HG02981 (cell line): ENCODE measurements at regions not wholly inside any gene's neighbourhood (a gene's known extent, or its start where the extent isn't known, plus 50 kb on each side); places are given as distances from the start of the nearest gene placed in this dataset.
"Not testable (repeated sequence)": the region's sequence is repeated elsewhere in the genome, so short reads cannot be mapped to it uniquely, and the experiment has no call there.

Experiments used
- ATAC-seq: cut with Tn5 transposase; IDR thresholded peaks from one replicate; pipeline ENCODE4 v1.9.1; 2021; ENCODE audit warnings: mild to moderate bottlenecking, moderate library complexity; ENCODE audit not compliant: unreplicated experiment

DNA sequence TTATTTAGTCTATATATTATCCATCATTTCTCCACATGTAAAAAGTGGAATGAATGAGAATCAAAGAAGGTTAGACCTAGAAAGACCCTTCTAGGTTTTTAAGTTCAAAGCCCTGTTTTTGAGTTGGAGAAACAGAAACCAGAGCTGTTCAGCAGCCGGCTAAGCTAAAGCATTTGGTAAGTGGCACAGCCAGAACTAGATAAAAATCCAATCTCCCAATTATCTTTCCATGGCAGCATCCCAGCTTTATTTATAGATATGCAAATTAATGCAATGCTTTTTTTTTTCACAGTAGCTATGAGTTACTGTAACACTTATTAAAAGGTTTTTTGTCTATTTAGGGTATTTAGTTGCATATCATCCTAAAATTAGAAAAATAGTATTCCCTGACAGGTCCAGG lies 85.1 kb downstream of the NIBAN1 start:
- ATAC-seq = no peak

DNA sequence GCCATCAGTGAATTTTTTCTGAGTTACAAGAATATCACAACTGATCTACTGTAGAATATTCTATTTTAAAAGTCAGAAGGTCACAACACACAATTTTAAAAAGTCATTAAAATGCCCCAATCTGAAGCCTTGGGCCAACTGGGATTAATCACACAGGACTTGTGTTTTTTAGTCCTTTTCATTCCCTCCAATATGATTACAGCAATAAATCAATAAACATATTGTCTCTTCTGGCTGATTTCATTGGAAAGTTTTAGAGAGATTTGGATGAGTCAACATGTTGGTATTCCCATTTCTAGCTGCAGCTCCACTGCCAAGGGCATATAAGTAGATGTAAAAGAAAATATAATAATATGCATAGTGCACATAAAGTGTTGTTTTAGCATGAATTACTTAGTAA lies 85.8 kb downstream of the NIBAN1 start:
- ATAC-seq = no peak

DNA sequence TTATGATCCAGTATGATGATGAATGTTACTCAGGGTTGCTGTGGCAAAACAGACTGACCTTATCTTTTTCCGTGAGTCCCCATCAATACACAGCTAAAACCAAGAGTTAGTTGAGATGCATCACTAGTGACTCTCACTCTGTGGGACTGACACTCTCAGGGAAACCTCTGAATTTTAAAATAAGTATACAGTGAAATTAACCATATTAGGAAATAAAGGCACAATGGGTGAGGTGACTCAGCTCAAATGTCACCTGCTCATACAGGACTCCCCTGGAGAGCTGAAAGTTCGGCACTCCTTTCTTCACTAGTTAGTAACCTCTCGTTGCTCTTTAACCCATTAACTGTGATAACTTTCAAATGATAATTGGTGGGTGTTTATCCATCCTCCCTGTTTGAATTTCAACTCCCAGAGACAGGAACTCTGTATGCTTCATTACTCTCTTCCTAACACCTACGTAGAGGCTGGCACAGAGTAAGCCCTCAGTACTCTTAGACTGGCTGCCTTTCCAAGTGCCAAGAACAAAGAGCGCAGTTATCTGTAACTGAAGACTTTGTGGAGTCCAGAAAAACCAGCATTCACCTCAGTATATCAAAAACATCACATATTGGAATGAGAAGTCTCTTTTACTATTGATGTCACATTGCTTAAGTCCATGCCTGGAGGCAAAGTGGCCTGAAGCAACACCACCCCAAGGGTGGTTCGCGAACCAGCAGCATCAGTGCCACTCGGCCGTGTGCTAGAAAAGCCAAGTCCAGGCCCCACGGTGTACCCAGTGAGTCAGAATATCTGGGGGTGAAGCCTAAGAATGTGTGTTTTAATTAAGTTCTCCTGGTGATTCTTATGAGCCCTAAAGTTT lies 91.1 kb downstream of the NIBAN1 start:
- ATAC-seq = no peak

DNA sequence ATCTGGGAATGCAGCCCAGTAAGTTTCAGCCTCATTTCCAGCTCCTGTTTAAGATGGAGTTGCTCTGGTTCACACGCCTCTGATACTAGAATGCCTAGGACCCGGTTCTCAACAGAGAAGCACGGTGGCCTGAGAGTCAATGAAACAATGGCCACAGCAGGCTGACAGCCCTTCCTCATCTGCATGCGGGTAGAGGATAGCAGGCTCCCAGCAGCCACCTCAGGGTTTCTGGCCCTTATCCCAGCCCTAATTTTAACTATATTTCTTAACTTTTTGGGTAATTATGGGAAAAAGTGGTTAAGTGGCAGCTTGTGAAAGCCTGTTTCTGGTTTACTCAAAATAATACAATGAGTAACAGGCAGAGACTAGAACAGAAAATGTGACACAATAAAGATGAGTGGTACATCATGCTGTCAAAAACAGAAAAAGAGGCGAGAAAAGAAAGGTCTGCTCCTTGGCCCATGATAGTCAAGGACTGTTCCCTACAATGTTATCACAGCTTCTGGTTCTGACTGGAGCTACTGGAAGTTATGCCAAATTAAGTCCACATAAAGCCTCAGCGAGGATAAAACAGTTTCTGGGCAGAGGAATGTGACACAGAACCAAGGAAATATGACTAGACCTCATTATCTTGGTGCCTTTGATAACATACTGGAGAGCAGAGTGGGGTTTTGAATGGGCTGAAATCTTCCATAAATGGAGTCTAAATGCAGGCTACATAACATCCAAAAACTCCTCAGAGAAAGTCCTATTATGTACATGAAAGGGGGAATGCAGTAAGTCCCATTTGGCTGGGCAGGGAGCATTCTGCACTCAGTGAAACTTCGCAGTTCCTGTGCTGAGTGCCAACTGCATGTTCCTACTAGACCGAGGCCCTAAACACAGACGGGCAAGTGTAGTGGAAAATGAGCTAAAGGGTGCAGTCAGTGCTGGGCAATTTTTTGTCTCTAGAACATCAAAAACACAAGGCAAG lies 92.1 kb downstream of the NIBAN1 start:
- ATAC-seq = peak; percentile 40

DNA sequence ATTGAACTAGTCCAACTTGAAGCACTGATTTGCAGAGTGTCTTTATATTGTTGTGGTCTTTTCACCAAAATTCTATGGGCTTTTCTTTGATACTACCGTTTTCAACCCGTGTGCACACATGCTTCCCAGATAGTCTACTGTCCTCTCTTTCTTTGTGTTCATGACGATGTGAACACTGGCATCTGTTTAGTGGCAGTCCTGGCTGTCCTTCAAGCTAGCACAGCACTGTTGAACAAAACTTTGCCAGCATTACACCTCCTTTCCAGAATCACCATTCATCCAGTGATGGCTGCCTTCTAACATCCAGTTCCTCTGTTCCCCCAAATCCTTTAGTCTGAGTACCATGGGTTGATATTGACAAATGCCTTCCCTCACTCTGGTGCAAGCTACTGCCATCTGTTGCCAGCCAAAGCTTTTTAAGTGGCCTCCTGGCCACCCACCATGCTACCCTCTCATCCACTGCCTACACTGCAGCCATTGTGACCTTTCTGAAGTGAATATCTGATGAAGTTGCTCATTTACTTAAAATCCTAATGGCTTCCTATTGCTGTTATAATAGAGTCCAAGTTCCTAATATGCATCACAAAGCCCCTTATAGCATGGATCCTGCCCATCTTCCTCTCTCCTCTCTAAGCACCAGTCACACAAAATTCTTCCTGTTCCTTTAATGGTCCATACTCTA lies 94.3 kb downstream of the NIBAN1 start:
- ATAC-seq = no peak

DNA sequence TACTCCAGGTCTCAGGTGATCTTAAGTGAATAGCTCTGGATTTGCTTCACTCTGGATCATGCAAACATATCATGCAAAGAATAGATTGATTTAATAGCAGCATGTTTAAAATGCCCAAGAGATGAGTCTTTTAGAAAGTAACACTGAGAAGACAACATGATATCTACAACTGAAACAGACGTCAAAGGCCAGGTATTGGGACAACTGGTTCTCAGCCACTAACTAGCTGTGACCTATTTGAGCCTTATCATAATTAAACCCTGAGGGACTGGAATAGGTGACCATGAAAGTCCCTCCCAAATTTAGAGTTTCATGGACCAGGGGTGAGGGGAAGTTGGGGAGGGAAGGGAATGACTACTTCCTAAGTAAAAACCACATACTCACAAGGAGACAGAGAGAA lies 95.7 kb downstream of the NIBAN1 start:
- ATAC-seq = no peak

DNA sequence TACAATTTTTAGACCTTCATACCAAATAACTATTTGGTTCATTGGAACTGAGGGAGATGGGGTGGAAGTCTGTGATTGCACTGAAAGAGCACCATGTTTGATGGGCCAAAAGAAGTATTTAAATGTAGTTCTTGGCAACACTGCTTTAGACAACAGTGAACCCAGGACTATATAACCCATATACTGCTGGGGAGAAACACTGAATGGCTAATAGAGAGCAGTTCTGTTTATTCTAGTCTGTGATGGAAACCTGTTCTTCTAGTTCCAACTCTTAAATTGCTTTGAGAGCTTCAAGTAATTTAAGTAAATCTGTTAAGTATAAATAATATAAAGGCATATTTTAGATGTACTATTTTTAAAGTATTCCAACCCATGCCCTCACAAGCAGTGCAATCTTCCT lies 96.3 kb downstream of the NIBAN1 start:
- no peak for ATAC-seq

DNA sequence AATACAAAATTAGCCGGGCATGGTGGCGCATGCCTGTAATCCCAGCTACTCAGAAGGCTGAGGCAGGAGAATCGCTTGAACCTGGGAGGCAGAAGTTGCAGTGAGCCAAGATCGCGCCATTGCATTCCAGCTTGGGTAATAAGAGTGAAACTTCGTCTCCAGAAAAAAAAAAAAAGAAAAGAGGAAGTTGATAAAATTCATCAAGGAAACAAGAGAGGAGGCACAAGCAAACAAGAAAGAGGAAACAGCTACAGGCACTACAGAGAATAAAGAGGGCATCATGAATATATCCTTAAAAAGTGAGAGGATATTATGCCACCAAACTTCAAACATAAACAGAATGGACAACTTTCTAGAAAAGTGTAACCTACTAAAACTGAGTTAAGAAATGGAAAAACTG lies 98.3 kb downstream of the NIBAN1 start:
- ATAC-seq = not testable (repeated sequence)

DNA sequence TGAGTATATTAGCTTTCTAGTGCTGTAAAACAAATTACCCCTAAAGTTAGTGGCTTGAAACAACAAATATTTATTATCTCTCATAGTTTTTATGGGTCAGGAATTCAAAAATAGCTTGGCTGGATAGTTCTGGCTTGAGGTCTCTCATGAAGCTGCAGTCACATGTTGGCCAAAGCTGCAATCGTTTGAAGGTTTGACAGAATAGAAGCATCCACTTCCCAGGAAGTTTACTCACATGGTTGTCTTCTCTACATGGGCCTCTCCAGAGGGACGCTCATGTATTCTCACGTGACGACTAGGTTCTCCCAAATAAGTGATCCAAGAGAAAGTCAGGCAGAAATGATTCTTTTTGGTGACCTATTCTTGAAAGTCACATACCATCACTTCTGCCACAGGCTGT lies 99.1 kb downstream of the NIBAN1 start:
- no peak for ATAC-seq

DNA sequence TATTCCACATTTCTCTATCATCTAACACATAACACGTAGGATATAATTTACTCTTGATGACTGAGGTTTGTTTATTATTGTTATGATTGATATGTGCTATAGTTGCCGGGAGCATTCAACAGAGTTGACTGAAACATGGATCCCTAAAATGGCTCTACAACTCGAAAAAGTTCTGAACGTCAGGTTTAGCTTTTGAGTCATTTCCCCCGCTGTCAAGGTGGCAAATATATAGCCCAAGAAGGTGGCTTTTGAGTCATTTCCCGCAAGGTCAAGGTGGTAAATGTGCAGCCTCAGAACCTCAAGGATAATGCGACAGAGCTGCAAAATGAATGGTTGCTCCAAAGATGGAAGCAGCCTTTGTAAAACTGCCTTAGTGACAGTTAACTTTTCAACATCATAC lies 104.0 kb downstream of the NIBAN1 start:
- ATAC-seq = no peak

DNA sequence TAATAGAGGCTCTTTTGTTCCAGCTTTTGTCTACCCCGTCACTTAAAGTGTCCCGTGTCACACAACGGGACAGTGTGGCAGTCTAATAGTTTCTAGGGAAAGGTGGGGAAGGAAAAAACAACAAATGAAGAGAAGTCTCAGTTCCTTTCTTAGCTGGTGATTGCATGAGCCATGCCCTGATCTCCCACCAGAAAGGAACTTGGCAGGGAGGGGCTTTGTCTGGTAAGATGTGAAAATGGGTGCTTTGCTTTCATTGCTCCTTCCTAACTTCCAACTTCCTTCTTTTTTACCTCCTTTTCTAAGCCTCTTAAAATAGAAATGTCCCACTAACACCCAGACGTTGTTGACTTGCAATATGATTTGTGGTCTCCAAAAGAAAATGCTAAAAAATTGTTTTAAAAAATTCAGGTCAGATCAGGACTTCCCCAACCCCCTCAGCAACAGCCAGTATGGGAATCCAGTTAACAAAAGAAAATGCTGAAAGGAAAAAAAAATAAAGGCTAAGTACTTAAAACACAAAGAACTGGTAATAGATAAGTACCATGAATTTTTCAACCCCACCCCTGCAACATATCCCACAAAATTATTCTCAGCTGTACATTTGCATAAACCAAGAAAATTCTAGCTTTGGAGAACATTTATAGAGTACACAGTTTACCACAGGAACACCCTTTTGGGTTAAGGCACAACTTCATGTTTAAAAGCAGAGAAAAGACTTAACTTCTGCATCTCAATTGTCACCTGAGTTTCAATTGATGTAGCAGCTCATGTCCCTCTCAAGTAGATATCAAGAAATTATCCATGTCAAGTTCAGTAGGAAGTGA lies 106.2 kb downstream of the NIBAN1 start:
- ATAC-seq = no peak

DNA sequence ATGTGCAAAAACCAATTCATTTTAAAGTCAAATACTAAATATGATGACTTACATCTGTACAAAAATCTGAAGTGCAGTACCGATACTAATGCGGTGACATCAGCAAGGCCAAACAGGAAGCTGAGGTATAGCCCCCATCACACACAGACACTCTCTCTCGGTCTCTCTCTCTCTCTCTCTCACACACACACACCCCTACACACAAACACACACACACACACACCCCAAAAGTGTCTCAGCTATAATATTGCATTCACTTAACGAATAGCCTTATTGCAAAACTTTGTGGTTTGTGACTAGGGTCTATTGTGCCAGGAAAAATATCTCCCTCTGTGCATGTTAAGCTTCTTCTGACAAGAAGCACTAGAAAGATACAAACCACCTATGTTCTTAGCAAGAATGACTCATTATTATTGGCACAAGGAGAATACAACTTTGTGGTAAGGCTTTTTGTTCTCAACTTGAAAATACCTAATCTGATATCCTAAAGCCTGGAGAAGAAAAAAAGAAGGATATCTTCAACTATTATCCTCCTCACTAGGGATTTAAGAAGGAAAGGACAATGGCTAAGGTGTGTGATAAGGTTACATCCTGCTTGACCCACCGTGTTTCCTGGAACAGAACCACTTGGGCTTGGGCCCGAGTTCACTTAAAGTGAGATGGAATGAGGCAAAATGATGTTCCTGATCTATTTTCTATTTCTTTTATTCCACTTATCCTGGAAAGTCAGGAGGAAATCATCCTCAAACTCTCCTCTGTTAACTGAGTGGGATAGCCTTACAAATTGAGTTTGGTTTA lies 107.1 kb downstream of the NIBAN1 start:
- peak; percentile 92 for ATAC-seq

DNA sequence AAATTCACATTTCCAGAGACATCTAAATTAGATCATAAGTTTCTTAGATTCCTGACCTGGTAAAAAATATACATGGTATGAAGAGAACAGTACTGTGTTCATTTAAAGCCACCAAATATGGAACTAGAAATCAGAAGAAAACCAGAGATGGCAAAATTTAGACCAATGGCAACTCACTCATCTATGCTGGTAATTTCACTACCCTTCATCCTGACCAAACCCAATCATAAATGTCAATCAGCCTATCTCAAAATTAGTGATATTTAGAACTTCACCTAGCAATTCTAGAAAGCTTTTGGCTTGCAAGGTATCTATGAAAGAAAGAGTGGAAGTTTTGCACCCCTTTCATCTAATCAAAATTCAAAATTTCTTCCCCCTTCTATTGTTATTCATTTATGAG lies 107.7 kb downstream of the NIBAN1 start:
- peak; percentile 23 for ATAC-seq

DNA sequence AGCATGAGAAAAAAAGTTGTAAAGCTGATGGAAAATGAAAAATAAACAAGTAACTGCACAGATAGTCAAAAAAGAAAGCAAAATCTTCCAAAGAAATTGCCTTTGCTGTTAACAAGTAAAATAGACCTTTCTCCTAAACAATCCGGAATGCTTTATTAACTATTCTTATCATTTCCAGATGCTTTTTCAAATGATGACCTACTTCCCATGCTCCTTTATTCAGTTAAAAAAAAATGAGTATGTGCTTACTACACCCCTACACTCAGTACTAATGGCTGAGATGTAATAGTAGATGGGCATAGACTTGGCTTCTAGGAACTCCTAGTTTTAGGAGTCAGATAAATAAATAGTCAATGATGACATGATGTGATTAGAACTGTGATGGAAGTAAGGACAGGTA lies 108.5 kb downstream of the NIBAN1 start:
- no peak for ATAC-seq

DNA sequence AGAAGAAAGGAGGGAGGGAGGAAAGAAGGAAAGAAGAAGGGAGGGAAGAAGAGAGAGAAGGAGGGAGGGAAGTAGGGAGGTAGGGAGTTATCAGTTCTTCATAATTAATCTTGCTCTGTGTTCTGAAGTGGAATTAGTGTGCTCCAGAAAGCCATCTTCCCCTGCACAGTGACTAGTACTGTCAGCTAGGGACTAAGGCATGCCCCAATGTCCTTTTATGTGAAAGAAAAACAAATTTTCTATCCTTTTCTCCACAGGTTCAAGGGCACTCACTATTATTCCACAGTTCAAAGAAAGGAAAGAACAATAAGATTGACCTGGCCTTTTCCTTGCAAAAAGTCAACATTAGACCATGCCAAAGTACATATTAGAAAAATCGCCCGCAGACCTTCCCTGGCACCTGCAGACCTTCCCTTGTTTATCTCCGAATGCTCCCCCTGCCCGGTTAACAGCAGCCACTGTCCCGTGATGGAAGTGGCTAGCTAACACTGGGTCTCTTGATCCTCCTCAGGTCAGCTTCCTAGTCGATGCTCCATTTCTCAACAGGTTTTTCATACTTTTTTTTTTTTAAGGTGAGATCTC lies 107.2 kb upstream of the EDEM3 start:
- ATAC-seq = no peak

DNA sequence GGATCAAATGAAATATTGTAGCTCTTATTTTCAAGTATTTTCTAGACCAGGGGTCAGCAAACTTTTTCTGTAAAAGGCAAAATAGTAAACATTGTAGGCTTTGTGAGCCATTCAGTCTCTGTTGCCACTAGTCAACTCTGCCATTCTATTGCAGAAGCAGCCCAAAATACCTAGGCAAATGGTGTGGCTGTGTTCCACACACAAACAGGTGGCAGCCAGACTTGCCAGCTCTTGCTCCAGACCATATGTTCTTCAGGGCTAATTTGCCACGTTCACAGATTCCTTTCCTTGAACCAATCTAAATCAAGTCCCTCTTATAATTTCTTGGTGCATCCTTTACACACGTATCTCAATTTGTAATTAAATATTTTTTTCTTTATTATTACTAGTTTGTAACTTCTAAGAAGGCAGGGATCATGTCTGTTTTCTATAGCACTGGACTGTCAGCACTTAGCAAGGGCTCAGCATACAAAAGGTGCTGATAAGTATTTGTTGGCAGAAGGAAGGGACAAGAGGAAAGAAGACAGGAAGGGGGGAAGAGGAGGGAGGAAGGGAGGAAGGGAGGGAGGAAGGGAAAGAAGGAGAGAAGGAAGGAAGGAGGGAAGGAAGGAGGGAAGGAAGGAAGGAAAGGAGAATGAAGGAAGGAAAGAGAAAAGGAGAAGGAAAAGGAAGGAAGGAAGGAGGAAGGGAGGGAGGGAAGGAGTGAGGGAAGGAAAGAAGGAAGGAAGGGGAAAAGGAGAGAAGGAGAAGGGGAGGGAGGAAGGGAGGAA lies 106.5 kb upstream of the EDEM3 start:
- ATAC-seq = peak; percentile 57

DNA sequence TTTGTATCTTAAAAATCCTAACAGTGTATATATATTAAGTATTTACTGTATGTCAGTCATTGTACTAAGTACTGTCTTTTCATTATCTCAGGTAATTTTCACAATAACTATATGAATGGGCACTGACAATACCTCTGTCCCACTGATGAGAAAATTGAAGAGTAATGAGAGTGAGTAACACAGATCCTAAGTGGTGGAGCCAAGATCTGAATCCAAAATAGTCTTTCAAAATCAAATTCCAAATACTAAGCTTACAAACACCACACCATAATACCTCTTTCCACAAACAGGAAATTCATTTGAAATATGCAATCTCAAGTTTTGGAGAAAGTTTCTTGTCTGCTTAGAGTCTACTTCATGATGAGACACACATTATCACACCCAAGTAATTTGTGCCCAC lies 105.9 kb upstream of the EDEM3 start:
- ATAC-seq = no peak

DNA sequence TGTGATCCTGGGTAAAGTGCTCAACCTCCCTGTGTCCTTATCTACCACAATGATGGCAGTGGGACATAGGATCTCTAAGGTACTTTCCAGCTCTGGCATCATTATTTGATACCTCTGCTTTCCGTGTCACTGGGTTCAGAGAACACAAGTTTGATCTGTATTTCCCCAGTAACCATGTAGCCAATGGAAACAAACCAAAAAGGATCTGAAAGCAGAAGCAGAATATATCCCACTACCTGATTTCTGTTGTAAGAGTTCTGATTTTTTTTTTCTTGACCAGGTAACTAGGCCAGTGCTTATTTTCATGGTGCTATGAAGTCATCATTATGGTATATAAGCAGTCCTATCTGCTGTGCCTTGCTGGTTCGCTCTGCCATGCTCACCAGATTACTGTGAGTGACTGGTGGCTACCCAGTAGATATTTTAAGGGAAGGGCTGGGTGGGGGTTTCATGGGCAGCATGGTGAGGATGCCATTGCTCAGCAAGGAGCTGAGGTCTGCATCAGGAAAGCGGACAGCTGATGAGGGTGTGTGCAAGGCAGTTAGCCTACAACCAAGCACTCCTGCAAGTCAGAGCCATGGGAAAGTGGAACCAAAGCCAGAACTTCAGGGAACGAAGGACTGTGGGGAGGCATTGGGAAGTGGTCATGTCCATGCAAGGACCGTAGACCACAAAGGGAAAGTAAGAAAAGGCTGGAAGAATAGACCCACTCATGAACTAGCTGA lies 104.9 kb upstream of the EDEM3 start:
- peak; percentile 56 for ATAC-seq
